Calu3 (cell line): ENCODE measurements at regions not wholly inside any gene's neighbourhood (a gene's known extent, or its start where the extent isn't known, plus 50 kb on each side); places are given as distances from the start of the nearest gene placed in this dataset.

Experiments
- BruUV-seq: library from RNA; stranded (reverse); fragments of 400-500 nt; replicated peaks from 2 replicates; lab custom pipeline; 2021; lab: Mats Ljungman, UMichigan
- CTCF ChIA-PET: fragments of 300-600 bp; sonication (Branson Sonifier 250); formaldehyde crosslinking; loops from one replicate; lab custom pipeline; 2022; ENCODE audit warnings: antibody characterized with exemption; lab: Charles Lee
- DNase-seq: peaks from one replicate; pipeline ENCODE4 v3.0.0; 2022
- H3K27ac Mint-ChIP-seq: one replicate; pipeline ENCODE4 v1.8.0; 2022; ENCODE audit warnings: mixed read lengths; ENCODE audit not compliant: unreplicated experiment
- H3K27me3 Mint-ChIP-seq: one replicate; pipeline ENCODE4 v1.8.0; 2022; ENCODE audit warnings: mixed read lengths; ENCODE audit not compliant: unreplicated experiment
- H3K36me3 Mint-ChIP-seq: one replicate; pipeline ENCODE4 v1.8.0; 2022; ENCODE audit warnings: mild to moderate bottlenecking, moderate library complexity, mixed read lengths; ENCODE audit not compliant: insufficient read depth, unreplicated experiment
- H3K4me1 Mint-ChIP-seq: one replicate; pipeline ENCODE4 v1.8.0; 2022; ENCODE audit warnings: mild to moderate bottlenecking, low read depth, mixed read lengths; ENCODE audit not compliant: unreplicated experiment
- H3K4me3 Mint-ChIP-seq: one replicate; pipeline ENCODE4 v1.8.0; 2022; ENCODE audit warnings: mild to moderate bottlenecking, low read depth, moderate library complexity, mixed read lengths; ENCODE audit not compliant: unreplicated experiment
- H3K9me3 Mint-ChIP-seq: one replicate; pipeline ENCODE4 v1.8.0; 2022; ENCODE audit warnings: low read depth, mixed read lengths; ENCODE audit not compliant: unreplicated experiment
- intact Hi-C: fragments of 100-400 bp; cut with micrococcal nuclease; formaldehyde crosslinking; loops from one replicate; pipeline ENCODE4 v1.10.0; 2022; ENCODE audit not compliant: unreplicated experiment
- TF ChIP-seq, protein P1 (sequence below): fragments of 200-600 bp; IDR thresholded peaks from one replicate; pipeline ENCODE4 v1.8.0; 2022; ENCODE audit warnings: antibody characterized with exemption; ENCODE audit not compliant: unreplicated experiment

GRCh38 chr3:147185781-147186180 is 220.6 kb downstream of the ZIC4 start:
- Mint-ChIP-seq H3K4me1 (no peaks in the 10 kb centered on the region), H3K4me3 (no peak overlapping the region), H3K27me3 (no peaks in the 10 kb centered on the region), H3K27ac (no peak overlapping the region), H3K36me3 (no peaks in the 10 kb centered on the region), H3K9me3 (no peaks in the 10 kb centered on the region)
- TF ChIP-seq, protein P1, sequence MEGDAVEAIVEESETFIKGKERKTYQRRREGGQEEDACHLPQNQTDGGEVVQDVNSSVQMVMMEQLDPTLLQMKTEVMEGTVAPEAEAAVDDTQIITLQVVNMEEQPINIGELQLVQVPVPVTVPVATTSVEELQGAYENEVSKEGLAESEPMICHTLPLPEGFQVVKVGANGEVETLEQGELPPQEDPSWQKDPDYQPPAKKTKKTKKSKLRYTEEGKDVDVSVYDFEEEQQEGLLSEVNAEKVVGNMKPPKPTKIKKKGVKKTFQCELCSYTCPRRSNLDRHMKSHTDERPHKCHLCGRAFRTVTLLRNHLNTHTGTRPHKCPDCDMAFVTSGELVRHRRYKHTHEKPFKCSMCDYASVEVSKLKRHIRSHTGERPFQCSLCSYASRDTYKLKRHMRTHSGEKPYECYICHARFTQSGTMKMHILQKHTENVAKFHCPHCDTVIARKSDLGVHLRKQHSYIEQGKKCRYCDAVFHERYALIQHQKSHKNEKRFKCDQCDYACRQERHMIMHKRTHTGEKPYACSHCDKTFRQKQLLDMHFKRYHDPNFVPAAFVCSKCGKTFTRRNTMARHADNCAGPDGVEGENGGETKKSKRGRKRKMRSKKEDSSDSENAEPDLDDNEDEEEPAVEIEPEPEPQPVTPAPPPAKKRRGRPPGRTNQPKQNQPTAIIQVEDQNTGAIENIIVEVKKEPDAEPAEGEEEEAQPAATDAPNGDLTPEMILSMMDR: no peak
- DNase-seq: no peak
- BruUV-seq: no TSS peak
- CTCF ChIA-PET: no interaction called here
- intact Hi-C loops: no loop called here

- intact Hi-C loops: no loop called here
- Mint-ChIP-seq H3K27ac (no peak overlapping the region), H3K36me3 (no peaks in the 10 kb centered on the region), H3K9me3 (no peaks in the 10 kb centered on the region), H3K27me3 (no peaks in the 10 kb centered on the region), H3K4me1 (no peaks in the 10 kb centered on the region), H3K4me3 (no peak overlapping the region)
- CTCF ChIA-PET: no interaction called here
- no peak for DNase-seq
- no TSS peak for BruUV-seq
- TF ChIP-seq, protein P1: no peak
These were observed 221.5 kb downstream of the ZIC4 start for GRCh38 chr3:147184794-147185193.

- TF ChIP-seq, protein P1: no peak
- peaks cover 5% of the 10 kb centered on the region for H3K9me3 Mint-ChIP-seq
- no peaks in the 10 kb centered on the region for H3K4me1 Mint-ChIP-seq
- no peak overlapping the region for H3K4me3 Mint-ChIP-seq
- DNase-seq: no peak
- H3K36me3 Mint-ChIP-seq: no peaks in the 10 kb centered on the region
- intact Hi-C loops: no loop called here
- no peaks in the 10 kb centered on the region for H3K27me3 Mint-ChIP-seq
- BruUV-seq: no TSS peak
- CTCF ChIA-PET: no interaction called here
- no peak overlapping the region for H3K27ac Mint-ChIP-seq
These were observed 233.1 kb downstream of the ZIC4 start for GRCh38 chr3:147173257-147173656.

- Mint-ChIP-seq H3K4me3 (no peak overlapping the region), H3K27ac (no peak overlapping the region), H3K9me3 (no peaks in the 10 kb centered on the region), H3K36me3 (no peaks in the 10 kb centered on the region), H3K4me1 (no peaks in the 10 kb centered on the region), H3K27me3 (no peaks in the 10 kb centered on the region)
- BruUV-seq: no TSS peak
- DNase-seq: no peak
- CTCF ChIA-PET: interaction anchor here (0.8 kb wide), 1 partner anchor 454 kb away, joined by 3 read pairs; no protein-coding TSS in a partner anchor
- TF ChIP-seq, protein P1: no peak
- intact Hi-C loops: no loop called here
These were observed 243.6 kb downstream of the ZIC4 start for GRCh38 chr3:147162743-147163142.
